G401 (cell line): ENCODE measurements at regions not wholly inside any gene's neighbourhood (a gene's known extent, or its start where the extent isn't known, plus 50 kb on each side); places are given as distances from the start of the nearest gene placed in this dataset.

Source experiments
- DNase-seq: peaks from one replicate; pipeline ENCODE4 v3.0.0-alpha.2; 2015; ENCODE audit warnings: low spot score
- in situ Hi-C: cut with HindIII; loops from 2 replicates; pipeline ENCODE4 v1.10.0; 2016; ENCODE audit warnings: low sequenced_read_pairs, mixed read lengths

- no peak for DNase-seq
- in situ Hi-C loops: no loop called here
Observed at GRCh38 chr7:25279705-25280104, 51.4 kb upstream of the NPVF start.

GRCh38 chr7:25280181-25280580, 51.9 kb upstream of the NPVF start:
- no peak for DNase-seq
- in situ Hi-C loops: no loop called here

GRCh38 chr7:25282194-25282593, 53.9 kb upstream of the NPVF start:
- in situ Hi-C loops: no loop called here
- DNase-seq: no peak

GRCh38 chr7:25286756-25287155, 58.5 kb upstream of the NPVF start:
- peak; percentile 70 for DNase-seq
- in situ Hi-C loops: no loop called here

GRCh38 chr7:25287291-25287690, 59.0 kb upstream of the NPVF start:
- no peak for DNase-seq
- in situ Hi-C loops: no loop called here

- peak; percentile 99 for DNase-seq
Observed at GRCh38 chr7:25288556-25289307, 60.4 kb upstream of the NPVF start.

GRCh38 chr7:25289518-25289917, 61.2 kb upstream of the NPVF start:
- in situ Hi-C loops: no loop called here
- DNase-seq: peak; percentile 94

More at GRCh38 chr7:25288556-25289307, 60.4 kb upstream of the NPVF start:
- in situ Hi-C loops: no loop called here

- in situ Hi-C loops: no loop called here
- no peak for DNase-seq
Observed at GRCh38 chr7:25294624-25295023, 66.3 kb upstream of the NPVF start.

GRCh38 chr7:25295387-25295786, 67.1 kb upstream of the NPVF start:
- in situ Hi-C loops: no loop called here
- no peak for DNase-seq

GRCh38 chr7:25296086-25296485, 67.8 kb upstream of the NPVF start:
- DNase-seq: no peak
- in situ Hi-C loops: no loop called here

- no peak for DNase-seq
- in situ Hi-C loops: no loop called here
Observed at GRCh38 chr7:25297278-25297677, 69.0 kb upstream of the NPVF start.

- peak; percentile 56 for DNase-seq
- in situ Hi-C loops: no loop called here
Observed at GRCh38 chr7:25303281-25304181, 75.2 kb upstream of the NPVF start.

- DNase-seq: no peak
- in situ Hi-C loops: no loop called here
Observed at GRCh38 chr7:25304691-25305090, 76.4 kb upstream of the NPVF start.

GRCh38 chr7:25305831-25306230, 77.5 kb upstream of the NPVF start:
- in situ Hi-C loops: no loop called here
- DNase-seq: no peak

- in situ Hi-C loops: no loop called here
- no peak for DNase-seq
Observed at GRCh38 chr7:25307624-25308023, 79.3 kb upstream of the NPVF start.

GRCh38 chr7:25308246-25308645, 80.0 kb upstream of the NPVF start:
- in situ Hi-C loops: no loop called here
- no peak for DNase-seq

- in situ Hi-C loops: no loop called here
- peak; percentile 53 for DNase-seq
Observed at GRCh38 chr7:25308906-25309705, 80.8 kb upstream of the NPVF start.

GRCh38 chr7:25310896-25311295, 82.6 kb upstream of the NPVF start:
- in situ Hi-C loops: no loop called here
- no peak for DNase-seq

GRCh38 chr7:25311346-25311745, 83.1 kb upstream of the NPVF start:
- in situ Hi-C loops: no loop called here
- DNase-seq: no peak

- in situ Hi-C loops: no loop called here
Observed at GRCh38 chr7:25312968-25313367, 84.7 kb upstream of the NPVF start.

More at GRCh38 chr7:25312968-25313367, 84.7 kb upstream of the NPVF start:
- DNase-seq: no peak
